GM19025 (cell line): ENCODE measurements at regions not wholly inside any gene's neighbourhood (a gene's known extent, or its start where the extent isn't known, plus 50 kb on each side); places are given as distances from the start of the nearest gene placed in this dataset.
"Not testable (repeated sequence)": the region's sequence is repeated elsewhere in the genome, so short reads cannot be mapped to it uniquely, and the experiment has no call there.

Experiments
- ATAC-seq: cut with Tn5 transposase; IDR thresholded peaks from one replicate; pipeline ENCODE4 v1.9.1; 2021; ENCODE audit warnings: mild to moderate bottlenecking, low read depth, moderate library complexity; ENCODE audit not compliant: unreplicated experiment

GRCh38 chr7:91559947-91560346 lies 295.7 kb downstream of the FZD1 start:
- no peak for ATAC-seq

GRCh38 chr7:91564101-91564500 lies 299.9 kb downstream of the FZD1 start:
- ATAC-seq: no peak

- ATAC-seq: no peak
Measured at GRCh38 chr7:91564541-91564940, 300.3 kb downstream of the FZD1 start.

GRCh38 chr7:91565499-91566401 lies 301.5 kb downstream of the FZD1 start:
- ATAC-seq: no peak

DNA sequence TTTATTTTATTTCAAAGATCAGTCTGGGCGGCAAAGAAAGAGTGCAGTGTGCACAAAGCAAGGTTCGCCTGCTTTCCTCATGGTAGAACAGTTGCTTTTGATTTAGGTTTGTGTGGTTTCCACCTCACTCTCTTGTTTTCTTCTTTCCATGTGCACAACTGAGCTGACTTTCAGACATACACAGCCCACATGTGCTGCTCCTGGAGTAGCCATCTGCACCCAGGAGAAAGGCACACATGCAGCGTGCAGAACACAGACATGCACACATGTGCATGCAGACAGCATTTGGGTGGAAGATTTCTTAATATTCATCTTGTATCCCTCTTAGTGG lies 302.1 kb downstream of the FZD1 start:
- ATAC-seq: no peak

- no peak for ATAC-seq
Measured at GRCh38 chr7:91567081-91568012, 303.1 kb downstream of the FZD1 start.

DNA sequence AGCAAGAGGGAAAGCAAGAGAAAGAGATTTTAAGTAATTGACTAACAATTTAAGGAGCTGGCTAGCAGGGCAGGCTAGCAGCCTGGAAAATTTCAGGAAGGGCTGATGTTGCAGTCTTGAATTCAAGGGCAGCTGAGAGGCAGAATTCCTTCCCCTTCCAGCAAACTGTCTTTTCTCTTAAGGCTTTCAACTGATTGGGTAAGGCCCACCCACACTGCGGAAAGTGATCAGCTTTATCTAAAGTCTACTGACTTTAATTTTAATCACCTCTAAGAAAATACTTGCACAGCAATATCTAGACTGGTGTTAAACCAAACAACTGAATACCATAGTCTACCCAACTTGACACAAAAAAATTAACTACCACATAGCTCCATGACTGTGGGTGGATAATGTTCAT lies 303.9 kb downstream of the FZD1 start:
- ATAC-seq: no peak

GRCh38 chr7:91569728-91570457 lies 305.7 kb downstream of the FZD1 start:
- no peak for ATAC-seq

DNA sequence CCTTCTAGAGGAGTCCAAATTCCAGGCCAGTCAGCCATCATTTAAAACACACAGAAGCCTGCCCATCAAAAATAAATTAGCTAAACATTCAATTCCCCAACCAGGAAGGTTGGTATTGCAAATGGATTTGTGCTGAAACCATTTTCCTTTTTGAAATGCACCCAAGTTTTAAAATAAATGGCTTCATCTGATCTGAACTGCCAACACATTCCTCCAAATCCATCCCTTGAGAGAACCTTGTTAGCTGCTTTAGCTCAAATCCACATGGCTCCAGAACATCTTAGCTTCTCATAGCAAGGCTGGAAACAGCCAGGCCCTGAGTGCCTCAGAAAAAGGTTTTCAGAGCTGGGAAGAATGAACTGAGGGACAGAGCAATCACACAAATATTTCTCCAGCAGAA lies 306.3 kb downstream of the FZD1 start:
- no peak for ATAC-seq

DNA sequence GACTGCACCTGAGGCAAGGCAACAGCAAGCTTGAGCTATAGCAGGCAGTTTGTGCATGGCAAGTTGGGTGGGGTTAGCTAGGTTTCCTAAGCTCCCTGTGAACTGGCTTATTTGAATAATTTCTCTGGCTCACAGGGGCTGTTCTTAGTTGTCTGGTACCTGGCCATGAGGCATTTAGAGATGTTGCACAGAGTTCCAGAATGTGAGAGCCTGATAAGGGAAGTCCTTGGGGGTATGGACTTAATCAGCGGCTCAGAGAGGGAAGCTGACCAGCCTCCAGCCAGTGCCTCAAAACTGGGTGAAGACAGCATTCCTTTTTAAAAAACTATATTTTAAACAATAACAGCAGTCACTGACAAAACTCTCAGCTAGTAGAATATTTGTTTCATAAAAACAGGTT lies 307.4 kb downstream of the FZD1 start:
- ATAC-seq: no peak

GRCh38 chr7:91573405-91573804 lies 307.1 kb downstream of the MTERF1 start:
- ATAC-seq: no peak

- ATAC-seq: not testable (repeated sequence)
Measured at GRCh38 chr7:91576459-91576858, 304.0 kb downstream of the MTERF1 start.

GRCh38 chr7:91579837-91580236 lies 300.7 kb downstream of the MTERF1 start:
- no peak for ATAC-seq

GRCh38 chr7:91582799-91583477 lies 297.6 kb downstream of the MTERF1 start:
- no peak for ATAC-seq

- no peak for ATAC-seq
Measured at GRCh38 chr7:91596287-91596686, 284.2 kb downstream of the MTERF1 start.

DNA sequence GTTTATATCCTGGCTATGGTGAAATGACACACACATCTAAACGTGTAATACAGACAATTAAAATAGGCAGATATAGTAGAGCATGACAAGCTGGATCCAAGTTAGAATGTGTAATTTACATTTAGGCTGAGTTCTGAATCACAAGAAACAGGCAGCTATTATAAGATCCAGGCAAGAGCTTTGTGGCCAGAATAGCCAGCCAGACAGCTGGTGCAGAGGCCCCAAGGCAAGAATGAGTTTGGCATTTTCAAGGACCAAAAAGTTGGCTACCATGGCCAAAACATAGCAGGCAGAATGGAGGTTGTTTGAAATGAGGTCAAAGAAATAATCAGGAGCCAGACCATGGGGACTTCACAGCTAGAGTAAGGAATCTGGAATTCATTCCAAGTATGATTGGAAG lies 281.7 kb downstream of the MTERF1 start:
- no peak for ATAC-seq

DNA sequence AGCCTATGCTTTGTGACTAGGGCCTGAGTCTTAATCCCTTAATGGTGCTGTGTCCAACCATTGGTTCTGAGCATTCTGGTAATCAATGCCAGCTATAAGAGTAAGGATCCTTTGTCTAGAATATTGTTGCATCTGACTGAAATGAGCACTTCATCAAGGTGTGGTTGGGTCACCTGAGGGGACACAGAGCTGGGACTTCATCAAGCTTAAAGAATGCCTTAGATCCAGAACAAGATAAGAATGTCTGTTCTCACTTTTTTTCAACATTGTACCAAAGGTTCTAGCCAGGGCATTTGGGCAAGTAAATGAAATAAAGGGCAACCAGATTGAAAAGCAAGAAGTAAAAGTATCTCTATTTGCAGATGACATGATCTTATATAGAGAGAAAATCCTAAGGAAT lies 280.4 kb downstream of the MTERF1 start:
- ATAC-seq: no peak

GRCh38 chr7:91603707-91604106 lies 276.8 kb downstream of the MTERF1 start:
- ATAC-seq: no peak

DNA sequence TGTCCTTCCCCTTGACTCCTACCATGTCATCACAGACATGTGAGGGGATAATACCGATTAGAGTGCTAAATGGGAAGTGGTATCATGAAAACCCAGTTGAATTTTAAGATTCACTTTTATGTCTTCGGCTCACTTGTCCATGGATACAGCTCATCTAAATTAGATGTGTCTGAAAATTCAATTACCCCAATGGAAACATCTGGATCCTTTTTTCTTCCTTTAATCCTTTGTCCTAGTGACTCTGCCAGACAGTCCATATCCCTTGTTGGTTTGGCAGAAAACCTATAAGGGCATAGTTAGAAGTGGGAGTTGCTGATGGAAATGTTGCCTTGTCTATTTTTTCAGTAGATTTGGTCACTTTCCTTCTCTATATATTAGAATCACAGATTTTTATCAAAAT lies 271.9 kb downstream of the MTERF1 start:
- ATAC-seq: no peak

DNA sequence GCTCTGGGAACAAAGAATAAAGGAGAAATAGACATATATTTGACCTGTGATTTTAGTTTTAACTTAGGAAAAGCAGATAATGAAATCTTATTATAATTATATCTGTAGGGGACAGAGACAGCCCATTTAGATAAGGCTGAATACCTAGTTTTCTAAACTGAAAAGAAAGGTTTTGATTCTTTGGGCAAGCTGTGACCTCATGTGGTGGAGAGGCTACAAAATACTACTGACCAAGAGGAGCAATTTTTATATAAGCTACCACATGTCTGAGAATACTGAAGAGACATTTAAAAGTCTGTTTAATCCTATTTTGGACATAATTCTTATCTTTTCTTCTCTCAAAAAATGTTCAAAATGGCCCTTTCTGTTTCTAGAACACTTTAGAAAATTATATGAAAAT lies 271.0 kb downstream of the MTERF1 start:
- no peak for ATAC-seq
